ENCODE measurements at regions not wholly inside any gene's neighbourhood (a gene's known extent, or its start where the extent isn't known, plus 50 kb on each side); places are given as distances from the start of the nearest gene placed in this dataset.

GRCh38 chr5:32512926-32513325 is 68.4 kb upstream of the ZFR start:
- TF ChIP-seq CTCF (IDR thresholded peaks at IDR 0.05), result no peak
- TF ChIP-seq POLR2AphosphoS5 (IDR thresholded peaks at IDR 0.05; ENCODE audit: low read depth, low read length), result no peak
